A673 (cell line): ENCODE measurements at regions not wholly inside any gene's neighbourhood (a gene's known extent, or its start where the extent isn't known, plus 50 kb on each side); places are given as distances from the start of the nearest gene placed in this dataset.

Experiments
- EZH2 ChIP-seq: fragments of 200-600 bp; sonication (generic); IDR thresholded peaks from 2 replicates; pipeline ENCODE4 v1.6.1; 2017; ENCODE audit warnings: borderline replicate concordance, low read depth, mild to moderate bottlenecking, mixed read lengths, antibody characterized with exemption, low read length; ENCODE audit not compliant: poor library complexity, severe bottlenecking
- TF ChIP-seq, protein P1 (sequence below): fragments of 300-800, 200-600 bp; sonication (generic); conservative IDR thresholded peaks from 2 replicates; pipeline ENCODE4 v1.5.1; 2017; ENCODE audit warnings: low read depth, mild to moderate bottlenecking, antibody characterized with exemption, low read length, moderate library complexity, mixed read lengths

DNA sequence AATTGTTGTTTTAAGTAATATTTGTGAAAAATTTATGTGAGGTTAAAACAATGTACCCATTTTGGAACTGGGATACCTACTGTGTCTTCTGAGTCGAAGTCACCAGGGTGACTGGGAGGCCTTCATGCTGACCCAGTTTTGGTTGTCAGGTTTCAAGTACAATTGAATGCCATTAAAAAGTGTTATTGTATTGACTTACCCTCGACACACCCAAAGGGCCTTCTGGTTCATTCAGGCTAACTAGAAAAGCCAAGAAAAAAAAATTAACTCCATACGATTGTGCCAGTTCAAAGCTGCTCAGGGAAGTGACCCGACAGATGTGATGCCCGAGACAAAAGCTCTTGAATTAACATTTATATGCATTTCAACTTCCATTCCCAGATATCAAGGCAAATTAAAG lies 190.0 kb downstream of the ST6GAL2 start:
- TF ChIP-seq, protein P1, sequence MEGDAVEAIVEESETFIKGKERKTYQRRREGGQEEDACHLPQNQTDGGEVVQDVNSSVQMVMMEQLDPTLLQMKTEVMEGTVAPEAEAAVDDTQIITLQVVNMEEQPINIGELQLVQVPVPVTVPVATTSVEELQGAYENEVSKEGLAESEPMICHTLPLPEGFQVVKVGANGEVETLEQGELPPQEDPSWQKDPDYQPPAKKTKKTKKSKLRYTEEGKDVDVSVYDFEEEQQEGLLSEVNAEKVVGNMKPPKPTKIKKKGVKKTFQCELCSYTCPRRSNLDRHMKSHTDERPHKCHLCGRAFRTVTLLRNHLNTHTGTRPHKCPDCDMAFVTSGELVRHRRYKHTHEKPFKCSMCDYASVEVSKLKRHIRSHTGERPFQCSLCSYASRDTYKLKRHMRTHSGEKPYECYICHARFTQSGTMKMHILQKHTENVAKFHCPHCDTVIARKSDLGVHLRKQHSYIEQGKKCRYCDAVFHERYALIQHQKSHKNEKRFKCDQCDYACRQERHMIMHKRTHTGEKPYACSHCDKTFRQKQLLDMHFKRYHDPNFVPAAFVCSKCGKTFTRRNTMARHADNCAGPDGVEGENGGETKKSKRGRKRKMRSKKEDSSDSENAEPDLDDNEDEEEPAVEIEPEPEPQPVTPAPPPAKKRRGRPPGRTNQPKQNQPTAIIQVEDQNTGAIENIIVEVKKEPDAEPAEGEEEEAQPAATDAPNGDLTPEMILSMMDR: no peak
- no peak for TF ChIP-seq EZH2
